ENCODE measurements at regions not wholly inside any gene's neighbourhood (a gene's known extent, or its start where the extent isn't known, plus 50 kb on each side); places are given as distances from the start of the nearest gene placed in this dataset.

- H3K9ac ChIP-seq (ENCODE audit: insufficient read length) = no peak overlapping the region
- no peak for DNase-seq (ENCODE audit: low read depth, low spot score)
- no peaks in the 10 kb centered on the region for H3K9me3 ChIP-seq (ENCODE audit: low read depth, low read length)
- no peaks in the 10 kb centered on the region for H3K36me3 ChIP-seq (ENCODE audit: insufficient read depth, low read length)
- no peak overlapping the region for H3K4me3 ChIP-seq
- no peak overlapping the region for H3K27ac ChIP-seq
- TF ChIP-seq POLR2AphosphoS5 (IDR thresholded peaks at IDR 0.05; ENCODE audit: borderline replicate concordance, low read depth, low read length) (no peak), EZH2 (IDR thresholded peaks at IDR 0.05) (no peak), FOXP2 (optimal IDR thresholded peaks at IDR 0.05; ENCODE audit: control extremely low read depth, extremely low read length, insufficient read depth) (no peak)
These were observed 133.0 kb upstream of the FUT8 start for GRCh38 chr14:65279510-65279909.

- H3K4me3 ChIP-seq = no peak overlapping the region
- no peak overlapping the region for H3K27ac ChIP-seq
- H3K9me3 ChIP-seq (ENCODE audit: low read depth, low read length) = no peaks in the 10 kb centered on the region
- no peak for TF ChIP-seq FOXP2 (optimal IDR thresholded peaks at IDR 0.05; ENCODE audit: control extremely low read depth, extremely low read length, insufficient read depth)
- no peak for TF ChIP-seq EZH2 (IDR thresholded peaks at IDR 0.05)
- TF ChIP-seq POLR2AphosphoS5 (IDR thresholded peaks at IDR 0.05; ENCODE audit: borderline replicate concordance, low read depth, low read length) = no peak
- H3K36me3 ChIP-seq (ENCODE audit: insufficient read depth, low read length) = no peaks in the 10 kb centered on the region
- no peak overlapping the region for H3K9ac ChIP-seq (ENCODE audit: insufficient read length)
- no peak for DNase-seq (ENCODE audit: low read depth, low spot score)
These were observed 132.6 kb upstream of the FUT8 start for GRCh38 chr14:65279958-65280357.

- Histone ChIP-seq H3K9ac (ENCODE audit: insufficient read length) (no peak overlapping the region), H3K4me3 (no peak overlapping the region), H3K36me3 (ENCODE audit: insufficient read depth, low read length) (no peaks in the 10 kb centered on the region), H3K27ac (no peak overlapping the region), H3K9me3 (ENCODE audit: low read depth, low read length) (no peaks in the 10 kb centered on the region)
- TF ChIP-seq EZH2 (IDR thresholded peaks at IDR 0.05) (no peak), POLR2AphosphoS5 (IDR thresholded peaks at IDR 0.05; ENCODE audit: borderline replicate concordance, low read depth, low read length) (no peak), FOXP2 (optimal IDR thresholded peaks at IDR 0.05; ENCODE audit: control extremely low read depth, extremely low read length, insufficient read depth) (no peak)
- DNase-seq (ENCODE audit: low read depth, low spot score) = no peak
These were observed 131.9 kb upstream of the FUT8 start for GRCh38 chr14:65280653-65281052.

- H3K4me3 ChIP-seq = no peak overlapping the region
- no peak overlapping the region for H3K27ac ChIP-seq
These were observed 130.3 kb upstream of the FUT8 start for GRCh38 chr14:65281991-65282895.

GRCh38 chr14:65282896-65283253 is 129.7 kb upstream of the FUT8 start:
- no peaks in the 10 kb centered on the region for H3K9me3 ChIP-seq (ENCODE audit: low read depth, low read length)
- no peak for TF ChIP-seq POLR2AphosphoS5 (IDR thresholded peaks at IDR 0.05; ENCODE audit: borderline replicate concordance, low read depth, low read length)
- no peak for TF ChIP-seq EZH2 (IDR thresholded peaks at IDR 0.05)
- no peak for TF ChIP-seq FOXP2 (optimal IDR thresholded peaks at IDR 0.05; ENCODE audit: control extremely low read depth, extremely low read length, insufficient read depth)
- H3K27ac ChIP-seq = no peak overlapping the region
- no peak overlapping the region for H3K4me3 ChIP-seq
- DNase-seq (ENCODE audit: low read depth, low spot score) = no peak
- no peaks in the 10 kb centered on the region for H3K36me3 ChIP-seq (ENCODE audit: insufficient read depth, low read length)
- H3K9ac ChIP-seq (ENCODE audit: insufficient read length) = no peak overlapping the region

More at GRCh38 chr14:65281991-65282895, 130.3 kb upstream of the FUT8 start:
- no peak for DNase-seq (ENCODE audit: low read depth, low spot score)
- Histone ChIP-seq H3K36me3 (ENCODE audit: insufficient read depth, low read length) (no peaks in the 10 kb centered on the region), H3K9ac (ENCODE audit: insufficient read length) (no peak overlapping the region), H3K9me3 (ENCODE audit: low read depth, low read length) (no peaks in the 10 kb centered on the region)
- TF ChIP-seq EZH2 (IDR thresholded peaks at IDR 0.05) = no peak
- no peak for TF ChIP-seq FOXP2 (optimal IDR thresholded peaks at IDR 0.05; ENCODE audit: control extremely low read depth, extremely low read length, insufficient read depth)
- TF ChIP-seq POLR2AphosphoS5 (IDR thresholded peaks at IDR 0.05; ENCODE audit: borderline replicate concordance, low read depth, low read length) = no peak

- TF ChIP-seq EZH2 (IDR thresholded peaks at IDR 0.05) (no peak), FOXP2 (optimal IDR thresholded peaks at IDR 0.05; ENCODE audit: control extremely low read depth, extremely low read length, insufficient read depth) (no peak), POLR2AphosphoS5 (IDR thresholded peaks at IDR 0.05; ENCODE audit: borderline replicate concordance, low read depth, low read length) (no peak)
- Histone ChIP-seq H3K9ac (ENCODE audit: insufficient read length) (no peak overlapping the region), H3K36me3 (ENCODE audit: insufficient read depth, low read length) (no peaks in the 10 kb centered on the region), H3K9me3 (ENCODE audit: low read depth, low read length) (no peaks in the 10 kb centered on the region), H3K4me3 (no peak overlapping the region), H3K27ac (no peak overlapping the region)
- DNase-seq (ENCODE audit: low read depth, low spot score) = no peak
These were observed 126.1 kb upstream of the FUT8 start for GRCh38 chr14:65286443-65286842.

GRCh38 chr14:65287264-65288131 is 125.0 kb upstream of the FUT8 start:
- no peaks in the 10 kb centered on the region for H3K9me3 ChIP-seq (ENCODE audit: low read depth, low read length)
- no peak overlapping the region for H3K4me3 ChIP-seq
- no peak for TF ChIP-seq EZH2 (IDR thresholded peaks at IDR 0.05)
- no peak for TF ChIP-seq POLR2AphosphoS5 (IDR thresholded peaks at IDR 0.05; ENCODE audit: borderline replicate concordance, low read depth, low read length)
- no peak overlapping the region for H3K27ac ChIP-seq
- DNase-seq (ENCODE audit: low read depth, low spot score) = no peak
- H3K36me3 ChIP-seq (ENCODE audit: insufficient read depth, low read length) = no peaks in the 10 kb centered on the region
- no peak overlapping the region for H3K9ac ChIP-seq (ENCODE audit: insufficient read length)

GRCh38 chr14:65290830-65291229 is 121.7 kb upstream of the FUT8 start:
- H3K36me3 ChIP-seq (ENCODE audit: insufficient read depth, low read length) = no peaks in the 10 kb centered on the region
- H3K9ac ChIP-seq (ENCODE audit: insufficient read length) = no peak overlapping the region
- no peak overlapping the region for H3K27ac ChIP-seq
- no peaks in the 10 kb centered on the region for H3K9me3 ChIP-seq (ENCODE audit: low read depth, low read length)
- DNase-seq (ENCODE audit: low read depth, low spot score) = no peak
- no peak overlapping the region for H3K4me3 ChIP-seq
- TF ChIP-seq EZH2 (IDR thresholded peaks at IDR 0.05) (no peak), POLR2AphosphoS5 (IDR thresholded peaks at IDR 0.05; ENCODE audit: borderline replicate concordance, low read depth, low read length) (no peak), FOXP2 (optimal IDR thresholded peaks at IDR 0.05; ENCODE audit: control extremely low read depth, extremely low read length, insufficient read depth) (no peak)
